ENCODE measurements at regions not wholly inside any gene's neighbourhood (a gene's known extent, or its start where the extent isn't known, plus 50 kb on each side); places are given as distances from the start of the nearest gene placed in this dataset.

GRCh38 chr4:53913771-53914170, 150.6 kb downstream of the CHIC2 start:
- Histone ChIP-seq H3K79me2 (ENCODE audit: low read length) (no peaks in the 10 kb centered on the region), H2AFZ (ENCODE audit: low read length) (no peak overlapping the region), H3K4me1 (ENCODE audit: low read length) (no peaks in the 10 kb centered on the region), H3K9me3 (replicated peaks; ENCODE audit: insufficient read depth, low read length) (no peaks in the 10 kb centered on the region), H3K36me3 (replicated peaks; ENCODE audit: insufficient read depth, low read length) (no peaks in the 10 kb centered on the region), H4K20me1 (ENCODE audit: insufficient read depth, low read length) (no peaks in the 10 kb centered on the region), H3K4me3 (ENCODE audit: low read length) (no peak overlapping the region), H3K9me2 (replicated peaks; ENCODE audit: insufficient read depth, low read length) (no peaks in the 10 kb centered on the region), H3F3A (ENCODE audit: insufficient read depth, low read length) (no peaks in the 10 kb centered on the region), H3K4me2 (ENCODE audit: low read depth, low read length) (no peak overlapping the region), H3K27me3 (replicated peaks; ENCODE audit: insufficient read depth, low read length) (no peaks in the 10 kb centered on the region), H3K9ac (ENCODE audit: low read length) (no peak overlapping the region), H3K27ac (ENCODE audit: low read length) (no peak overlapping the region)
- TF ChIP-seq EZH2 (optimal IDR thresholded peaks at IDR 0.05; ENCODE audit: low read depth, low read length) (no peak), EZH2phosphoT487 (IDR thresholded peaks at IDR 0.05; ENCODE audit: low read length) (no peak), CTCF (IDR thresholded peaks at IDR 0.05; ENCODE audit: low read length) (no peak)
- no peak for DNase-seq

GRCh38 chr4:53912766-53913497, 151.5 kb downstream of the CHIC2 start:
- H3K4me2 ChIP-seq (ENCODE audit: low read depth, low read length) = no peak overlapping the region
- no peaks in the 10 kb centered on the region for H3K9me3 ChIP-seq (replicated peaks; ENCODE audit: insufficient read depth, low read length)
- no peak for DNase-seq
- H3F3A ChIP-seq (ENCODE audit: insufficient read depth, low read length) = no peaks in the 10 kb centered on the region
- H2AFZ ChIP-seq (ENCODE audit: low read length) = no peak overlapping the region
- no peaks in the 10 kb centered on the region for H3K4me1 ChIP-seq (ENCODE audit: low read length)
- H3K9ac ChIP-seq (ENCODE audit: low read length) = no peak overlapping the region
- H3K4me3 ChIP-seq (ENCODE audit: low read length) = no peak overlapping the region
- no peaks in the 10 kb centered on the region for H3K79me2 ChIP-seq (ENCODE audit: low read length)
- H4K20me1 ChIP-seq (ENCODE audit: insufficient read depth, low read length) = no peaks in the 10 kb centered on the region
- H3K27me3 ChIP-seq (replicated peaks; ENCODE audit: insufficient read depth, low read length) = no peaks in the 10 kb centered on the region
- no peak overlapping the region for H3K27ac ChIP-seq (ENCODE audit: low read length)
- H3K9me2 ChIP-seq (replicated peaks; ENCODE audit: insufficient read depth, low read length) = no peaks in the 10 kb centered on the region
- H3K36me3 ChIP-seq (replicated peaks; ENCODE audit: insufficient read depth, low read length) = no peaks in the 10 kb centered on the region
- no peak for TF ChIP-seq EZH2 (optimal IDR thresholded peaks at IDR 0.05; ENCODE audit: low read depth, low read length)
- TF ChIP-seq EZH2phosphoT487 (IDR thresholded peaks at IDR 0.05; ENCODE audit: low read length) = no peak
- TF ChIP-seq CTCF (IDR thresholded peaks at IDR 0.05; ENCODE audit: low read length) = no peak

- Histone ChIP-seq H3K9me3 (replicated peaks; ENCODE audit: insufficient read depth, low read length) (no peaks in the 10 kb centered on the region), H4K20me1 (ENCODE audit: insufficient read depth, low read length) (no peaks in the 10 kb centered on the region), H3K79me2 (ENCODE audit: low read length) (no peaks in the 10 kb centered on the region), H3K27ac (ENCODE audit: low read length) (no peak overlapping the region), H3K36me3 (replicated peaks; ENCODE audit: insufficient read depth, low read length) (no peaks in the 10 kb centered on the region), H3K9ac (ENCODE audit: low read length) (no peak overlapping the region), H3K4me3 (ENCODE audit: low read length) (no peak overlapping the region), H3F3A (ENCODE audit: insufficient read depth, low read length) (no peaks in the 10 kb centered on the region), H2AFZ (ENCODE audit: low read length) (no peak overlapping the region), H3K27me3 (replicated peaks; ENCODE audit: insufficient read depth, low read length) (no peaks in the 10 kb centered on the region), H3K4me1 (ENCODE audit: low read length) (no peaks in the 10 kb centered on the region), H3K9me2 (replicated peaks; ENCODE audit: insufficient read depth, low read length) (no peaks in the 10 kb centered on the region), H3K4me2 (ENCODE audit: low read depth, low read length) (no peak overlapping the region)
- DNase-seq = peak; percentile 29
- no peak for TF ChIP-seq EZH2phosphoT487 (IDR thresholded peaks at IDR 0.05; ENCODE audit: low read length)
- TF ChIP-seq CTCF (IDR thresholded peaks at IDR 0.05; ENCODE audit: low read length) = peak; percentile 57
Observed at GRCh38 chr4:53908661-53909078, 155.7 kb downstream of the CHIC2 start.
